ENCODE measurements at regions not wholly inside any gene's neighbourhood (a gene's known extent, or its start where the extent isn't known, plus 50 kb on each side); places are given as distances from the start of the nearest gene placed in this dataset.

DNA sequence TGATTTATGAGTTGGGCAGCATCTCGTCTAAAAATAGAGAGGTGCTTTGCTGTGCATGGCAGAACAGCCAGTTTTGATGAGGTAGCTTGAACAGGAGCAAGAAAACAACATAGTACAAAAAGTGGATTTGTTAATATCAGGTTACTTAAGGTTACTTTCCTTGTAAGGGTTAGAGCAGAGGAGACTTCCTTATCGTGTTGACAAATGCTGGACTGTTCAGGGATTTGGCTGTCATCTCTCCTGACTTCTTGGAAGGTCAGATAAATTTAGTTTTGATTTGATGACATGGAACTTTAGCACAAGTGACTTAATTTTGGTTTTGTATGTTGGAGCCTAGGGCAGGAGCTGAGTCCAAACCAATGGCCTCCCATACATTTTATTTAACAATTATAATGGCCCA, 163.9 kb upstream of the ELAC2 start:
- H3K27me3 ChIP-seq (ENCODE audit: insufficient read depth, low read length, poor library complexity) = no peaks in the 10 kb centered on the region
- no peak overlapping the region for H2BK5ac ChIP-seq (ENCODE audit: low read length)
- no peak overlapping the region for H3K18ac ChIP-seq (ENCODE audit: low read length)
- H3K36me3 ChIP-seq (ENCODE audit: control insufficient read depth, insufficient read depth, low read length) = no peaks in the 10 kb centered on the region
- no peak for DNase-seq
- H2AK5ac ChIP-seq (ENCODE audit: low read length) = no peak overlapping the region
- no CpG with 5 or more reads among the region's 2 CpGs for WGBS (ENCODE audit: extremely low coverage, insufficient coverage, low lambda C conversion rate)
- H3K27ac ChIP-seq (ENCODE audit: low read depth, low read length) = no peak overlapping the region
- no peak overlapping the region for H2BK15ac ChIP-seq (replicated peaks; ENCODE audit: low read depth)
- H3K56ac ChIP-seq (ENCODE audit: low read length) = no peak overlapping the region
- H3K9ac ChIP-seq (ENCODE audit: low read length) = no peak overlapping the region
- H3K23ac ChIP-seq (ENCODE audit: low read length) = no peak overlapping the region
- H2BK120ac ChIP-seq (ENCODE audit: low read depth, low read length) = no peak overlapping the region
- H3K4me2 ChIP-seq (ENCODE audit: low read length) = no peak overlapping the region
- H3K4me3 ChIP-seq (ENCODE audit: low read length) = no peak overlapping the region
- no peaks in the 10 kb centered on the region for H3K79me1 ChIP-seq (ENCODE audit: low read length)
- no peak overlapping the region for H3K4ac ChIP-seq (ENCODE audit: low read depth, low read length)
- H4K5ac ChIP-seq (ENCODE audit: low read length) = no peak overlapping the region
- no peaks in the 10 kb centered on the region for H3K79me2 ChIP-seq (ENCODE audit: control insufficient read depth, insufficient read depth, low read length)
- no peaks in the 10 kb centered on the region for H3K4me1 ChIP-seq (ENCODE audit: control insufficient read depth, low read depth, low read length)
- H4K8ac ChIP-seq (ENCODE audit: low read depth, low read length) = no peak overlapping the region

DNA sequence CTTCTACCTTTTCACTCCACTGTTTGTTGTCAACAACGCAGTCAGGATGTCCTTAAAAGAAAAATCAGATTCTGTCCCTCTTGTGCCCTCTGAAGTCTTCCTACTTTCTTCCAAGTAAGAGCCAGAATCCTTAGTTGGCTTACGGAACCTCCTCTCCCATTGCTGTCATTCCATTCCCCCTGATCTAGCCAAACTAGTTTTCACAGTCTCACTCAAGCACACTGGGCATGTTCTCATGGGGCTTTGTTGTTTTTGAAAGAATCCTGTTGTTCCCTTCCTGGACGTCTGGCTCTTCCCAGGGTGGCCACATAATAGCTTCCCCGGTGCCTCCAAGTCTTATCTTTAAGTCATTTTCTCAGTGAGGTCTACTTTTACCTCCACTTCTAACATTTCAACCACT, 158.6 kb upstream of the ELAC2 start:
- Histone ChIP-seq H3K9ac (ENCODE audit: low read length) (no peak overlapping the region), H3K27me3 (ENCODE audit: insufficient read depth, low read length, poor library complexity) (no peaks in the 10 kb centered on the region), H3K4me2 (ENCODE audit: low read length) (no peak overlapping the region), H2AK5ac (ENCODE audit: low read length) (no peak overlapping the region), H3K79me2 (ENCODE audit: control insufficient read depth, insufficient read depth, low read length) (no peaks in the 10 kb centered on the region), H3K4me3 (ENCODE audit: low read length) (no peak overlapping the region), H2BK120ac (ENCODE audit: low read depth, low read length) (no peak overlapping the region), H3K4ac (ENCODE audit: low read depth, low read length) (no peak overlapping the region), H3K18ac (ENCODE audit: low read length) (no peak overlapping the region), H3K36me3 (ENCODE audit: control insufficient read depth, insufficient read depth, low read length) (no peaks in the 10 kb centered on the region), H3K79me1 (ENCODE audit: low read length) (no peaks in the 10 kb centered on the region), H2BK5ac (ENCODE audit: low read length) (no peak overlapping the region), H2BK15ac (replicated peaks; ENCODE audit: low read depth) (no peak overlapping the region), H3K23ac (ENCODE audit: low read length) (no peak overlapping the region), H3K56ac (ENCODE audit: low read length) (no peak overlapping the region), H4K8ac (ENCODE audit: low read depth, low read length) (peak overlapping the region; percentile 76), H3K4me1 (ENCODE audit: control insufficient read depth, low read depth, low read length) (no peaks in the 10 kb centered on the region), H3K27ac (ENCODE audit: low read depth, low read length) (no peak overlapping the region), H4K5ac (ENCODE audit: low read length) (no peak overlapping the region)
- WGBS (ENCODE audit: extremely low coverage, insufficient coverage, low lambda C conversion rate) = no CpG with 5 or more reads among the region's 4 CpGs
- DNase-seq = peak; percentile 20

DNA sequence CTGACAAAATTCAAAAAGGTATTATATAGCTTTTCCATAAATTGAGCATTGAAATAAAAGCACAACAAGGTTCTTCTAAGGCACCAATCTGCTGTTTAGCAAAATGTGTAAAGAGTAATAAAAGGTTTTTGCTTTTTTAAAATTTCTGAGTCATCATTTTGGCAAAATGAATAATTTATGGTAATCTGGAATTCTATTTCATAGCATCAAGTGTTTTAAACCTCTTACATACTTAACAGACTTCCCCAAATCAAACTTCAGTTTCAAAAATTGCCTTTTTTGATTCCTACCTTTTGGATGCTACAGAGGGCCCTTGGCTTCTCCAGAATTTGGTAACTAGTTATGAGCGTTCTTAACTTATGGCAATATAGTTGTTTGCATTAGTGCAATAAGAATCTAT, 154.0 kb upstream of the ELAC2 start:
- no peak overlapping the region for H4K8ac ChIP-seq (ENCODE audit: low read depth, low read length)
- no peak overlapping the region for H3K27ac ChIP-seq (ENCODE audit: low read depth, low read length)
- WGBS (ENCODE audit: extremely low coverage, insufficient coverage, low lambda C conversion rate) = no CpG with 5 or more reads among the region's 1 CpG
- H2AK5ac ChIP-seq (ENCODE audit: low read length) = no peak overlapping the region
- no peak overlapping the region for H3K23ac ChIP-seq (ENCODE audit: low read length)
- no peak overlapping the region for H3K9ac ChIP-seq (ENCODE audit: low read length)
- no peak overlapping the region for H3K4ac ChIP-seq (ENCODE audit: low read depth, low read length)
- no peak overlapping the region for H3K4me3 ChIP-seq (ENCODE audit: low read length)
- H3K79me2 ChIP-seq (ENCODE audit: control insufficient read depth, insufficient read depth, low read length) = no peaks in the 10 kb centered on the region
- H2BK15ac ChIP-seq (replicated peaks; ENCODE audit: low read depth) = no peak overlapping the region
- no peak overlapping the region for H3K56ac ChIP-seq (ENCODE audit: low read length)
- no peak overlapping the region for H2BK5ac ChIP-seq (ENCODE audit: low read length)
- no peaks in the 10 kb centered on the region for H3K79me1 ChIP-seq (ENCODE audit: low read length)
- H2BK120ac ChIP-seq (ENCODE audit: low read depth, low read length) = no peak overlapping the region
- H3K36me3 ChIP-seq (ENCODE audit: control insufficient read depth, insufficient read depth, low read length) = no peaks in the 10 kb centered on the region
- H4K5ac ChIP-seq (ENCODE audit: low read length) = no peak overlapping the region
- H3K4me1 ChIP-seq (ENCODE audit: control insufficient read depth, low read depth, low read length) = no peaks in the 10 kb centered on the region
- no peak overlapping the region for H3K18ac ChIP-seq (ENCODE audit: low read length)
- no peak for DNase-seq
- H3K4me2 ChIP-seq (ENCODE audit: low read length) = no peak overlapping the region
- H3K27me3 ChIP-seq (ENCODE audit: insufficient read depth, low read length, poor library complexity) = no peaks in the 10 kb centered on the region

DNA sequence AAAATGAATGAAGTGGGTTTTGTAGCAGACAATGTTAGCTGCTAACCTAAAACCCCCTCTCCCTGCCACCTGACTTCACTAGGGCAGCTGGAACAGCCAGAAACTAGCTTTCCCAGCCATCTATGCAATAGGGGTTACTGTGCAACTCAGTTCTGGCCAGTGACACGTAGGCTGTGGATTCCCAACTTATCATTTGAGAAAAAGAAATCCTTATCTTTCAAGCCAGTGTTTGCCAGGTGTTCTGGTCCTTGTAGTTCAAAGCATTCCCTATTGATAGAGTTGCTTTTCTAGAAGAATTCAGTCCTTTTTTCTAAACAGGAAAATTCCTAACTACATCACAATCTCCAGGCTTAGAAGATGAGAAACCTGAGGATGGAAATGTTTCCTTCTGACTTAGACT, 144.5 kb upstream of the ELAC2 start:
- Histone ChIP-seq H4K5ac (ENCODE audit: low read length) (no peak overlapping the region), H3K4me2 (ENCODE audit: low read length) (no peak overlapping the region), H3K4me1 (ENCODE audit: control insufficient read depth, low read depth, low read length) (no peaks in the 10 kb centered on the region), H3K36me3 (ENCODE audit: control insufficient read depth, insufficient read depth, low read length) (no peaks in the 10 kb centered on the region), H3K23ac (ENCODE audit: low read length) (no peak overlapping the region), H3K56ac (ENCODE audit: low read length) (no peak overlapping the region), H3K79me2 (ENCODE audit: control insufficient read depth, insufficient read depth, low read length) (no peaks in the 10 kb centered on the region), H3K79me1 (ENCODE audit: low read length) (no peaks in the 10 kb centered on the region), H2AK5ac (ENCODE audit: low read length) (no peak overlapping the region), H3K18ac (ENCODE audit: low read length) (no peak overlapping the region), H3K27me3 (ENCODE audit: insufficient read depth, low read length, poor library complexity) (no peaks in the 10 kb centered on the region), H2BK120ac (ENCODE audit: low read depth, low read length) (no peak overlapping the region), H3K27ac (ENCODE audit: low read depth, low read length) (no peak overlapping the region), H3K4ac (ENCODE audit: low read depth, low read length) (no peak overlapping the region), H3K4me3 (ENCODE audit: low read length) (no peak overlapping the region), H3K9ac (ENCODE audit: low read length) (no peak overlapping the region), H2BK15ac (replicated peaks; ENCODE audit: low read depth) (no peak overlapping the region), H2BK5ac (ENCODE audit: low read length) (no peak overlapping the region), H4K8ac (ENCODE audit: low read depth, low read length) (no peak overlapping the region)
- DNase-seq = no peak
- no CpG with 5 or more reads among the region's 1 CpG for WGBS (ENCODE audit: extremely low coverage, insufficient coverage, low lambda C conversion rate)

DNA sequence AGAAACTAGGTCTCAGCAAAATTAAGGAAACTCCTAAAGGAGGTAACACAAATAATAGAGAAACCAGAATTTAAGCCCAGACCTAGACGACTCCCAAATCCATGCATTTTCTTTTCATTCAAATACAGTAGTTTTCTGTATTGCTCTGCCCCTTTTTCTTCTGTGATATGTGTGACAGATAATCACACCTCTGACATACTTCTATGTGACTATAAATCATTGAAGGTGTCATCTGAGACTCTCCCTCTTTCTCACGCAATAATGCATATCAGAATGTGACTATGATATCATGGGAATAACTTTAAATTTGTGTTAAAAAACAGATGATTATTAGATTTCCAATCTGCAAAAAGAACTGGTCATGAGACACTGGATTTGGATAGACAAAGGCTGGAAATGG, 143.0 kb upstream of the ELAC2 start:
- DNase-seq = no peak
- H2BK5ac ChIP-seq (ENCODE audit: low read length) = no peak overlapping the region
- no peaks in the 10 kb centered on the region for H3K79me2 ChIP-seq (ENCODE audit: control insufficient read depth, insufficient read depth, low read length)
- no peaks in the 10 kb centered on the region for H3K4me1 ChIP-seq (ENCODE audit: control insufficient read depth, low read depth, low read length)
- no peak overlapping the region for H3K4ac ChIP-seq (ENCODE audit: low read depth, low read length)
- no peak overlapping the region for H3K4me3 ChIP-seq (ENCODE audit: low read length)
- no peak overlapping the region for H2BK120ac ChIP-seq (ENCODE audit: low read depth, low read length)
- no peaks in the 10 kb centered on the region for H3K36me3 ChIP-seq (ENCODE audit: control insufficient read depth, insufficient read depth, low read length)
- no peak overlapping the region for H3K56ac ChIP-seq (ENCODE audit: low read length)
- H3K79me1 ChIP-seq (ENCODE audit: low read length) = no peaks in the 10 kb centered on the region
- H3K9ac ChIP-seq (ENCODE audit: low read length) = no peak overlapping the region
- no peak overlapping the region for H2AK5ac ChIP-seq (ENCODE audit: low read length)
- no peak overlapping the region for H3K23ac ChIP-seq (ENCODE audit: low read length)
- H2BK15ac ChIP-seq (replicated peaks; ENCODE audit: low read depth) = no peak overlapping the region
- H3K27ac ChIP-seq (ENCODE audit: low read depth, low read length) = no peak overlapping the region
- H4K5ac ChIP-seq (ENCODE audit: low read length) = no peak overlapping the region
- WGBS (ENCODE audit: extremely low coverage, insufficient coverage, low lambda C conversion rate) = no CpG with 5 or more reads among the region's 2 CpGs
- H3K27me3 ChIP-seq (ENCODE audit: insufficient read depth, low read length, poor library complexity) = no peaks in the 10 kb centered on the region
- H3K18ac ChIP-seq (ENCODE audit: low read length) = no peak overlapping the region
- no peak overlapping the region for H4K8ac ChIP-seq (ENCODE audit: low read depth, low read length)
- no peak overlapping the region for H3K4me2 ChIP-seq (ENCODE audit: low read length)

DNA sequence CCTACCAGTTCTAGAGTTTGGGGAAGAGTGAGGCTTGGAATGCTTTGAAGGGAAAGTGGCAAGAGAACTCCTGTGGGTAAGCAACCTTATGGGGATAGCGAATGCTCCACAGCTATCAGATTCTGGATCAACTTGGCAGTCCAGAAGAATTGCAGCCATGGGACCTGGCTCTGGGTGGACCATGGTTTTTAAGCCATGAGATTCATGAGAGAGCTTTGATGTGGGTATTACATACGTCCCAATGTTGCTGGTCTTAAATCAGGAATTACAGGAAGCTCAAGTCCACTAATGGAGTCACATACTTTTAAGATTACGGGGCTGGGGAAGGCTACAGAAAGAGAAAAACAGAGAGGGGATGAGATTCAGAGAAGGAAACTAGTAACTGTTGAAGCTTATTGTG, 142.5 kb upstream of the ELAC2 start:
- DNase-seq = no peak
- Histone ChIP-seq H4K5ac (ENCODE audit: low read length) (no peak overlapping the region), H3K56ac (ENCODE audit: low read length) (no peak overlapping the region), H2BK120ac (ENCODE audit: low read depth, low read length) (no peak overlapping the region), H2BK5ac (ENCODE audit: low read length) (no peak overlapping the region), H3K79me2 (ENCODE audit: control insufficient read depth, insufficient read depth, low read length) (no peaks in the 10 kb centered on the region), H3K4ac (ENCODE audit: low read depth, low read length) (no peak overlapping the region), H3K4me3 (ENCODE audit: low read length) (no peak overlapping the region), H4K8ac (ENCODE audit: low read depth, low read length) (no peak overlapping the region), H3K27ac (ENCODE audit: low read depth, low read length) (no peak overlapping the region), H3K27me3 (ENCODE audit: insufficient read depth, low read length, poor library complexity) (no peaks in the 10 kb centered on the region), H3K79me1 (ENCODE audit: low read length) (no peaks in the 10 kb centered on the region), H3K4me1 (ENCODE audit: control insufficient read depth, low read depth, low read length) (no peaks in the 10 kb centered on the region), H2BK15ac (replicated peaks; ENCODE audit: low read depth) (no peak overlapping the region), H3K36me3 (ENCODE audit: control insufficient read depth, insufficient read depth, low read length) (no peaks in the 10 kb centered on the region), H3K18ac (ENCODE audit: low read length) (no peak overlapping the region), H2AK5ac (ENCODE audit: low read length) (no peak overlapping the region), H3K23ac (ENCODE audit: low read length) (no peak overlapping the region), H3K4me2 (ENCODE audit: low read length) (no peak overlapping the region), H3K9ac (ENCODE audit: low read length) (no peak overlapping the region)
- WGBS (ENCODE audit: extremely low coverage, insufficient coverage, low lambda C conversion rate) = no CpG with 5 or more reads among the region's 3 CpGs

Measured in mesendoderm (in vitro differentiated cells).